ENCODE measurements at regions not wholly inside any gene's neighbourhood (a gene's known extent, or its start where the extent isn't known, plus 50 kb on each side); places are given as distances from the start of the nearest gene placed in this dataset.

DNA sequence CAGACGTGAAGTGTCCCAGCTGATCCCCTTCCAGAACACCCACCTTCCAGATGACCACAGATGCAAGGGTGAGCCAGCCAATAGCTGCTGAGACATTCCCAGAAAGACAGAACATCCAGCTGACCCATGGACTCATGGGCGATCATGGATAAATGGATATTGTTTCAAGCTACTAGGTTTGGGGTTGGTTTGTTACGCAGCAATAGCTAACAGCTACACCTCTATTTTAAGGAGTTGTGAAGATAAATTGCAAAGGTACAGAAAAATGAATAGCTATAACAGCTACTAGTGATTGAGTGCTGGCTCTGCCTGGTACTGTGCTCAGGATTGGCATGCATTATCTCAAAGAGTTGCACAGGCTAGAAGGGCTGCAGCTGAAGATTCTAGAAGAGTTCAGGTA, 122.5 kb downstream of the MIAT start:
- intact Hi-C loops (cut with DNase I; ENCODE audit: low total_unique reads), result no loop called here
- no peak for DNase-seq
- Histone ChIP-seq H3K4me3 (no peak overlapping the region), H3K4me1 (no peaks in the 10 kb centered on the region), H3K9me3 (peaks cover 0 to 7% (median 0%) of the 10 kb centered on the region in 4 donors), H3K27me3 (no peaks in the 10 kb centered on the region), H3K27ac (no peak overlapping the region), H3K36me3 (peaks cover 0 to 93% (median 77%) of the 10 kb centered on the region in 4 donors)
- TF ChIP-seq POLR2A (IDR thresholded peaks at IDR 0.05), result no peak
- no peak for TF ChIP-seq POLR2AphosphoS5 (IDR thresholded peaks at IDR 0.05)
- no peak for TF ChIP-seq EP300 (IDR thresholded peaks at IDR 0.05)
- TF ChIP-seq, protein P1, sequence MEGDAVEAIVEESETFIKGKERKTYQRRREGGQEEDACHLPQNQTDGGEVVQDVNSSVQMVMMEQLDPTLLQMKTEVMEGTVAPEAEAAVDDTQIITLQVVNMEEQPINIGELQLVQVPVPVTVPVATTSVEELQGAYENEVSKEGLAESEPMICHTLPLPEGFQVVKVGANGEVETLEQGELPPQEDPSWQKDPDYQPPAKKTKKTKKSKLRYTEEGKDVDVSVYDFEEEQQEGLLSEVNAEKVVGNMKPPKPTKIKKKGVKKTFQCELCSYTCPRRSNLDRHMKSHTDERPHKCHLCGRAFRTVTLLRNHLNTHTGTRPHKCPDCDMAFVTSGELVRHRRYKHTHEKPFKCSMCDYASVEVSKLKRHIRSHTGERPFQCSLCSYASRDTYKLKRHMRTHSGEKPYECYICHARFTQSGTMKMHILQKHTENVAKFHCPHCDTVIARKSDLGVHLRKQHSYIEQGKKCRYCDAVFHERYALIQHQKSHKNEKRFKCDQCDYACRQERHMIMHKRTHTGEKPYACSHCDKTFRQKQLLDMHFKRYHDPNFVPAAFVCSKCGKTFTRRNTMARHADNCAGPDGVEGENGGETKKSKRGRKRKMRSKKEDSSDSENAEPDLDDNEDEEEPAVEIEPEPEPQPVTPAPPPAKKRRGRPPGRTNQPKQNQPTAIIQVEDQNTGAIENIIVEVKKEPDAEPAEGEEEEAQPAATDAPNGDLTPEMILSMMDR (IDR thresholded peaks at IDR 0.05), result no peak
- 94 to 97% (median 96%) methylated on average over 3 of the region's 3 CpGs for WGBS, 5 donors

DNA sequence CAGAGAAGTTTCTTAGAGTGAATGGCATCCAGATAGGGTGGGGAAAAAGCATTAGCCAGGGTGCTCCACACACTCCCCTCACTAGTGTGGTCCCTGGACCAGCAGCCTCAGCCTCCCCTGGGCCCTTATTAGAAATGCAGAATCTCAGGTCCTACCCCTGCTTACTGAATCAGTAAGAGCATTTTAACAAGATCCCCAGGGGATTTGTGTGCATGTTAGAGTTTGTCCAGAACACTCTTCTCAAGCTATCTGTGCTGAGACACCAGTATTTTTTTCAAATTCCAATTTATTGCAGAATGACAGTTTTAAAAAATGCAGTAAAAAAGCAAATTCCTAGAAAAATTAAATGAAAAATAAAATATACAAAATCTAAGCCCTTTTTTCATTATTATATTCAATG, 123.1 kb downstream of the MIAT start:
- no peak overlapping the region for H3K27ac ChIP-seq
- no peak for TF ChIP-seq POLR2A (IDR thresholded peaks at IDR 0.05)
- no peak for TF ChIP-seq EP300 (IDR thresholded peaks at IDR 0.05)
- no peak for TF ChIP-seq POLR2AphosphoS5 (IDR thresholded peaks at IDR 0.05)
- TF ChIP-seq, protein P1 (IDR thresholded peaks at IDR 0.05), result no peak
- H3K9me3 ChIP-seq, result peaks cover 0 to 7% (median 0%) of the 10 kb centered on the region in 4 donors
- intact Hi-C loops (cut with DNase I; ENCODE audit: low total_unique reads), result no loop called here
- H3K36me3 ChIP-seq, result peaks cover 0 to 87% (median 72%) of the 10 kb centered on the region in 4 donors
- no peak overlapping the region for H3K4me3 ChIP-seq
- H3K4me1 ChIP-seq, result no peaks in the 10 kb centered on the region
- DNase-seq, result no peak
- no peaks in the 10 kb centered on the region for H3K27me3 ChIP-seq

DNA sequence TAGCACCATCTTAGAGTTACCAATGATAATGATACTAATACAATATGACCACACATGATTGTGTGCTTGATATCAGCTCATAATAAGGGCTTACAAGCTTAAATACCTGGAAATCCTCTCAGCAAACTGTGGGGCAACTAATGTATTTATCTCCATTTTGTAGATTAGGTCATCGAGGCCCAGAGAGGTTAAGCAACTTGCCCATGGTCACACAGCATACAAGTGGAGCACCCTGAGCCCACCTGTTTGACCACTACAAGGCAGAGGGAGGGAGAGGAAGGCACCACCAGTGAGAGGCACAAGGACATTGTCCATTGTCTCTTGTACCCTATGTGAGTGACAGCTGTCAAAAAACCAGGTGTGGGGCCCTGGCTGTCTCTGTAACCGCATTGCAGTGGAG, 123.7 kb downstream of the MIAT start:
- Histone ChIP-seq H3K36me3 (peaks cover 0 to 82% (median 71%) of the 10 kb centered on the region in 4 donors), H3K4me3 (no peak overlapping the region), H3K4me1 (no peaks in the 10 kb centered on the region), H3K27me3 (no peaks in the 10 kb centered on the region), H3K27ac (no peak overlapping the region), H3K9me3 (peaks cover 0 to 7% (median 0%) of the 10 kb centered on the region in 4 donors)
- TF ChIP-seq POLR2A (IDR thresholded peaks at IDR 0.05), result no peak
- TF ChIP-seq EP300 (IDR thresholded peaks at IDR 0.05), result no peak
- no peak for TF ChIP-seq POLR2AphosphoS5 (IDR thresholded peaks at IDR 0.05)
- TF ChIP-seq, protein P1 (IDR thresholded peaks at IDR 0.05), result no peak
- intact Hi-C loops (cut with DNase I; ENCODE audit: low total_unique reads), result no loop called here
- DNase-seq, result no peak
- 84 to 98% (median 96%) methylated on average over 2 of the region's 2 CpGs for WGBS, 5 donors

DNA sequence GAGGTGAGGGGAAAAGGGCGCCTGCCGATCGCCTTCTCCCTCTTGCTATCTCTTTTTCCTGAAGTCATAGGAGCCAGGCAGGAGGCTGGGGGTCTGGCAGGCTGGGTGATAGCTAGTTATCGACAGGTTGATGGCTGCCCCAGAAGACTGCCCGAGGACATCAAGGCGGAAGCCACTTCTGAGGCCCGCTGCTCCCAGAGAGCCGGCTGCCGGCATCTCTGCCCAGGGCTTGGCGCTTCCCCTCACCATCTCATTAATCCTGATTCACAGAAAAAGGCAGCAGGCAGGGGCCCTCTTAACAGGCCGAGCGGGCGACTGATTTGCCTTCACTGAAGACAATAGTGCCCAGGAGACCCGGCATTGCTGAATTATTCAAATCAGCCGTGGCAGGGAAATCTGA, 124.2 kb downstream of the MIAT start:
- intact Hi-C loops (cut with DNase I; ENCODE audit: low total_unique reads), result no loop called here
- DNase-seq, result no peak
- H3K27me3 ChIP-seq, result no peaks in the 10 kb centered on the region
- 89 to 94% (median 93%) methylated on average over 8 to 15 of the region's 15 CpGs for WGBS, 5 donors
- no peak overlapping the region for H3K4me3 ChIP-seq
- H3K27ac ChIP-seq, result no peak overlapping the region
- no peaks in the 10 kb centered on the region for H3K4me1 ChIP-seq
- H3K9me3 ChIP-seq, result peaks cover 0 to 7% (median 0%) of the 10 kb centered on the region in 4 donors
- TF ChIP-seq POLR2A (IDR thresholded peaks at IDR 0.05) (no peak), POLR2AphosphoS5 (IDR thresholded peaks at IDR 0.05) (no peak), EP300 (IDR thresholded peaks at IDR 0.05) (no peak)
- TF ChIP-seq, protein P1 (IDR thresholded peaks at IDR 0.05), result no peak
- H3K36me3 ChIP-seq, result peaks cover 0 to 77% (median 68%) of the 10 kb centered on the region in 4 donors

All from stomach (tissue), 8 donors.